ENCODE measurements at regions not wholly inside any gene's neighbourhood (a gene's known extent, or its start where the extent isn't known, plus 50 kb on each side); places are given as distances from the start of the nearest gene placed in this dataset.

GRCh38 chr18:34631093-34631966, 78.8 kb upstream of the DTNA start (continued):
- TF ChIP-seq PHF8 (conservative IDR thresholded peaks at IDR 0.05; ENCODE audit: low read depth, low read length), result no peak
- no peak for TF ChIP-seq JUN (IDR thresholded peaks at IDR 0.05; ENCODE audit: low read depth, low read length)
- no peak for TF ChIP-seq CHD2 (IDR thresholded peaks at IDR 0.05; ENCODE audit: low read length)
- no peak for TF ChIP-seq GABPA (IDR thresholded peaks at IDR 0.05; ENCODE audit: borderline replicate concordance, insufficient read depth, low read length)
- no peak for TF ChIP-seq JUND (IDR thresholded peaks at IDR 0.05; ENCODE audit: low read length)
- TF ChIP-seq ATF3 (IDR thresholded peaks at IDR 0.05; ENCODE audit: insufficient read depth, low read depth, low read length), result no peak
- no peak for TF ChIP-seq RFX5 (IDR thresholded peaks at IDR 0.05; ENCODE audit: borderline replicate concordance, low read depth, low read length)
- TF ChIP-seq SP2 (IDR thresholded peaks at IDR 0.05; ENCODE audit: low read length), result no peak
- TF ChIP-seq RNF2 (IDR thresholded peaks at IDR 0.05; ENCODE audit: borderline replicate concordance, low read depth, low read length, missing control alignments, poor library complexity, severe bottlenecking), result no peak
- TF ChIP-seq RXRA (IDR thresholded peaks at IDR 0.05; ENCODE audit: insufficient read depth, low read depth, low read length), result no peak
